ENCODE measurements at regions not wholly inside any gene's neighbourhood (a gene's known extent, or its start where the extent isn't known, plus 50 kb on each side); places are given as distances from the start of the nearest gene placed in this dataset.

GRCh38 chr22:49255741-49256318 is 571.8 kb downstream of the BRD1 start:
- TF ChIP-seq CTCF (conservative IDR thresholded peaks at IDR 0.05; ENCODE audit: low read depth, low read length) = no peak
- no peak for TF ChIP-seq EZH2 (IDR thresholded peaks at IDR 0.05; ENCODE audit: low read length, unreplicated experiment)

Data from PC-3 (cell line).